ENCODE measurements at regions not wholly inside any gene's neighbourhood (a gene's known extent, or its start where the extent isn't known, plus 50 kb on each side); places are given as distances from the start of the nearest gene placed in this dataset.

DNA sequence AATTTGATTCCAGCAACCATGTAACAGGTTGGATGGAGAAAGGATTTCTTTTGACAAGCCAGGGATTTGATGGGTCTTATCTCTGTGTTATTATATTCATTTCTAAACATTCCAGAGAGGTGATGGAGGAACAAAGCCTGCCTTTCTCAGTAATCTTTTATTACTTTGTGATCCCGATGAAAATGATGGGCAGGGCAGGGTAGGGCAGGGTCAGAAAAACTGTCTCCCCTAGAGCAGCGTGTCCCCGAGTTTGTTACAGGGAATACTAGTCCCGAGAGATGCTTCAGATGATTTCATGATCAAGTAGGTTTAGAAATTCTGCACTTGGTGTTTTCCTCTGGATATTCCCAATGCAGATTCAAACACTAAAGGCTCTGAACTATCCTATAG is 111.8 kb upstream of the RGMA start:
- DNase-seq (ENCODE audit: low spot score) = no peak

GRCh38 chr15:93200081-93200836 is 111.2 kb upstream of the RGMA start:
- DNase-seq (ENCODE audit: low spot score) = no peak

DNA sequence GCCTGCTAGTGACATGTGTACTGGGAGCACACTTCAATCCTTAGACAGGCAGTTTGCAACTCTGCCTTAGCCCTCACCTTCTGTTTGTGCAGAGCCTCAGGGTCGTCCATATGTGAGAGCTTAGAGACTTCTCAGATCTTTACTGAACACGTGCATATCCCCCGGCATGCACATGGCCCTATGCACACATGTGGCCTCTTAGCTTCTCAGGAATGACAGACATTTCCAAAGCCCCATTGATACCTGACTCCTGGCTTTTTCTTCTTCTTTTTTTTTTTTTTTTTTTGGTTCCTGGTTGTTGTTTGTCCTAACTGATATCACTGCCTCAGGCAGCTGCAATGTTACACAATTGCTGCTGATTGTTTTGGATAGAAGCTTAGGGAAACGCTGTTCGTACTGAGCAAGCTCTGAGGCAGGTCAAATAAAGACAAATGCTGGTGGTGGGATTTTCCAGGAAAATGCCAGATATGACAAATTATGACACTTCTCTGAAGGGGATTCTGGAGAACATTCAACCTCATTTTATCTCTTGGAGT is 107.2 kb upstream of the RGMA start:
- DNase-seq (ENCODE audit: low spot score) = no peak

- no peak for DNase-seq (ENCODE audit: low spot score)
Observed at GRCh38 chr15:93195109-93195508, 106.1 kb upstream of the RGMA start.

- no peak for DNase-seq (ENCODE audit: low spot score)
Observed at GRCh38 chr15:93190238-93190637, 101.2 kb upstream of the RGMA start.

DNA sequence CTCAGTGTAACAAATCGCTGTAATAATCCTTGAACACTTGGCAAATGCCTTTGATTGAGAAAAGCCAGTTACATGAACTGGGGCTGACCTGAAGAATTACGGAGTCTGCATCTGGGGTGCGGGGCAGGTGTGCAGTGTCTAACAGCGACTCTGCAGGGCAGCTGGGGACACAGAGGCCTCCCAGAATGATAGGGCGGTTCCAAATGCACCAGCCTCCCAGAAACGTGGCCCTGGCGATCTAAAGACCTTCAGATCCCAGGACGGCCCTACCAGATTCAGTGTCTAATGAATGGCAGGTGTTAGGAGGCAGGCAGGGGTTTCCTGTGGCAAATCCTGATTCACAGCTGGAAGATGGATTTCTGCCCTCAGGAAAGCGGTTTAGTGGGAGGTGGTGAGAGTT is 100.5 kb upstream of the RGMA start:
- DNase-seq (ENCODE audit: low spot score) = no peak

- DNase-seq (ENCODE audit: low spot score) = no peak
Observed at GRCh38 chr15:93188236-93188635, 99.2 kb upstream of the RGMA start.

- DNase-seq (ENCODE audit: low spot score) = no peak
Observed at GRCh38 chr15:93185796-93186195, 96.8 kb upstream of the RGMA start.

- no peak for DNase-seq (ENCODE audit: low spot score)
Observed at GRCh38 chr15:93182703-93183205, 93.7 kb upstream of the RGMA start.

DNA sequence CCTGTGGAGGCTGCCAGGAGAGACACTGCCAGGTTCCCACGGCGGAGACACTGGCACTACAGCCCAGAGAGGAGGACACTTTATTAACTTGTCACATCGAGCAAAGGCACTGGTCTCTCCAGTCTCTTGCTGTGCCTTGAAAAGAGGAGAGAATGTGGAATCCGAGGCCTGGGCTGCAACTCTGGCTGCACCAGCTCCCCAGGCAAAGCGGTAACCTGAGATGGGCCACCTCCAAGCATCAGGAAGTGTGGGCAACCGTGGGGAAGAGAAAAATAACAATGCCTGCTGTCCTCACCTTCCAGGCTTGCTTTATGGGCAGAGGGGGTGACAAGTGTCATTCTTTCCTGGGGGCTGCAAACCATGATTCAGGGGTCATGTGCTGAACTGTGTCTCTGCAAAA is 91.6 kb upstream of the RGMA start:
- DNase-seq (ENCODE audit: low spot score) = no peak

- no peak for DNase-seq (ENCODE audit: low spot score)
Observed at GRCh38 chr15:93180128-93180527, 91.1 kb upstream of the RGMA start.

DNA sequence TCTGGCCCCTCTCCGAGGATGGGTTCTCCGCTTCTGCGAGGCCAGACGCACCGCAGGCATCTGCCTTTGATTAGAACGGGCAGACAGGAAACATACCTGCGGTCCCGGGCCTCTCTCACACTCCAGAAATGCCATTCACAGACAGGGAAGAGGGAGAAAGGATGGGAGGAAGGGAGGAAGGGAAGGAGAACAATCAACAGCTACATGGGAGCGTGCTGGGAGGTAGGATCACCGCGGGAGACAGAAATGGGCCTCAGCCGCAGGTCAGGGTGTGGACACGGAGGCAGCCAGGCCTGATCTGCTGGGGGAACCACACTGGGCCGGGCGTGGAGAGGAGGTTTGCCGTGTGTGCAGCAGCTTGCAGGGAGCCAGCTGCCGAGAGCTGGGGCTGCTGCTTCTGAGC is 90.7 kb upstream of the RGMA start:
- DNase-seq (ENCODE audit: low spot score) = no peak

- DNase-seq (ENCODE audit: low spot score) = no peak
Observed at GRCh38 chr15:93179072-93179471, 90.1 kb upstream of the RGMA start.

DNA sequence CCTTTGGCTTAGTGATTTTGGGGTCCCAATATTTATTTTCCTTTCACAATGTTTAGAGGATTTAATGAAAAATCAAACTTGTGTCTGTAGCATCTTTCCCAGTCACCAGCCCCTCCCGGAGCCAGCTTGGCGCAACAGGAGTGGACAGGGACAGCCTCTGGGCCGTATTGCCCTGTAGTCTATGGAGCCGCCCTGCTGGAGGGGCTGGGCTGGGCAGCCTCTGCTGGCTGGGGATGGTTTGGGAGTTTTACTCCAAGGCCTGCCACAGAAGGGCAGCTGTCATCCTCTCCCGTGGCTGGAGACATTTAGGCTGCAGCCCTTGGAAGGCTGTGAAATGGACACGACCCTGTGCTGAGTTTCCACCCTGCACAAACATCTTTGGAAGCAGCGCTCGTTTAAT is 89.4 kb upstream of the RGMA start:
- no peak for DNase-seq (ENCODE audit: low spot score)

- DNase-seq (ENCODE audit: low spot score) = no peak
Observed at GRCh38 chr15:93176065-93176464, 87.1 kb upstream of the RGMA start.

- no peak for DNase-seq (ENCODE audit: low spot score)
Observed at GRCh38 chr15:93174836-93175235, 85.8 kb upstream of the RGMA start.

- DNase-seq (ENCODE audit: low spot score) = no peak
Observed at GRCh38 chr15:93173369-93173768, 84.4 kb upstream of the RGMA start.

GRCh38 chr15:93171476-93171875 is 82.5 kb upstream of the RGMA start:
- DNase-seq (ENCODE audit: low spot score) = no peak

DNA sequence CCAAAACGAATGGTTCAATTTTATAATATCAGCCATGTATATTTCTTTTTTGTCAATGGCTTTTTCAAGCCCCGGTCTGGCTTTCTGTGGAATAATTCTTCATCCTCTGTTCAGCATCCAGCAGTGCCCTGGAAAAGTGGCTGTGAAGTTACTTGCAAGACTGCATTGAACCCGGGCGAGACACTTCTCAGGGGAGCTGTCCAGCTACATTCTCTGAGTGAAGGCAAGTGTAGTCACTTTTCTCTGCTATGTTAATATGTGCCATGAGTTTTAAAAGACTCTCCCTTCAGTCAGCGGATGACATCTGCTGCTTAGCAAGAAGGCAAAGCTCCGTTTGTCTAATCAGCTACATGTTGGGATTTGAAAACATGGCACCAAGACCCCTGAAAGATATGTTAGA is 81.3 kb upstream of the RGMA start:
- no peak for DNase-seq (ENCODE audit: low spot score)

DNA sequence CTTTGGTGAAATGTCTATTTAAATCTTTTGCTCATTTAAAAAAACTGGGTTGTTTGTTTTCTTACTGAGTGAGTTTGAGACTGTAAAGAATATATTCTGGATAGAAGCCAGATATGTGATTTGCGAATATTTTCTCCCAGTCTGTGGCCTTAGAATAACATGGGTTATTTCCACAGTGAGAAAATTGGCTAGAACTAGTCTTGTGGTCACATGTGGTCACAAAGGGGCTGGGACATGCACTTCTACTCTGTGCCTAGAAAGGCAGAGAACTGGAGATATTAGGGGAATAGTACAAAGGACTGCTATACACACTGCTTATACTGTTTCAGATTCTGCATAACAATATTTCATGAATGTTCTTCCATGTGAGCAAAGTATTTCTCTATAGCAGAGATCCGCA is 79.9 kb upstream of the RGMA start:
- DNase-seq (ENCODE audit: low spot score) = no peak

DNA sequence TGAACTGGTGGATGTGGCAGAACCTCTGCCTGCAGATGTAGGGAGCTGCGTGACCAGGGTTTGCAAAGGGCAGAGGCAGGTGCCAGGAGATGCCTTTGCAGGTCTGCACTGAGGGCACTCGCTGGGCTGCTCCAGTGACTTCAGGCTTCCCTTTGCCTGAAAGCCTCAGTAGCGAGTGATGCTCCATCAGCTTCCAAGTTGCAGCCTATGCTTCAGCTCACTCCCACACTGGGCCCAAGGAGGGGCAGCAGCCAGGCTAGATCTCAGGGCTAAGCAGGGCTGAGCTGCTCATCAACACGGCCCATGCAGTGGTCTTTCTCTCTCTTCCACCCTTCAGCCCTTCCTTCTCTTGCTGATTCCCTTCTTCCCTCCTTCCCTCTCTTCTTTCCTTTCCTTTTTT is 78.3 kb upstream of the RGMA start:
- DNase-seq (ENCODE audit: low spot score) = no peak

DNA sequence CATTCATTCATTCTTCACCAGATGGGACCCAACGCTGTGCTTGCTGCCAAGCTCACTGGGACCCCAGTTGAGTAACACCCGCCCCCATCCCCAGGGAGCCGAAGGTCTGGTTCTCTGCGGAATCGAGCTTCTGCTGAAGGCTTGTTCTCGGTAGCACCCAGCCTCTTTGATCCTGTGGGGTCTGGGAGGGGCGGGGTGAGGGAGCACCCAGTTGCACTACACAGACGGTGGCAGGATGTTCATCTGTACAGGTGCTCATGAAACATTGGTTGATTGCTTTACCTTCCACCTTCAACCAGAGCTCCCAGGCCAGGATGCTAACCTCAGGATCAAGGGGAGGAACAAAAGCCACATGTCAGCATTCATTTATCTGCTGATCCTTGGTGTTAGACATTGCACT is 77.7 kb upstream of the RGMA start:
- DNase-seq (ENCODE audit: low spot score) = no peak

GRCh38 chr15:93165734-93166470 is 76.9 kb upstream of the RGMA start:
- DNase-seq (ENCODE audit: low spot score) = no peak

All from hematopoietic multipotent progenitor cell treated with erythropoietin and hydrocortisone succinate and interleukin-3 and kit ligand, for 15 days (in vitro differentiated cells).